GM13977 (cell line): ENCODE measurements at regions not wholly inside any gene's neighbourhood (a gene's known extent, or its start where the extent isn't known, plus 50 kb on each side); places are given as distances from the start of the nearest gene placed in this dataset.

Experiments used
- DNase-seq: peaks from one replicate; pipeline ENCODE4 v3.0.0; 2012; ENCODE audit warnings: low spot score
- in situ Hi-C: fragments of 300-500 bp; cut with MboI; formaldehyde crosslinking; loops from one replicate; pipeline ENCODE4 v1.12.0; 2022; ENCODE audit warnings: low sequenced_read_pairs, low pct_unique_long_range_greater_than_20kb, mixed read lengths, inconsistent platforms; ENCODE audit not compliant: unreplicated experiment
- TF ChIP-seq, protein P1 (sequence below): IDR thresholded peaks from 2 replicates; pipeline ENCODE4 v1.5.1; 2012; ENCODE audit warnings: mild to moderate bottlenecking, control low read depth; ENCODE audit not compliant: insufficient read depth; ENCODE audit errors: extremely low read depth, missing control alignments

- DNase-seq: no peak
- in situ Hi-C loops: no loop called here
Observed at GRCh38 chr2:763766-764525, 86.7 kb upstream of the TMEM18 start.

DNA sequence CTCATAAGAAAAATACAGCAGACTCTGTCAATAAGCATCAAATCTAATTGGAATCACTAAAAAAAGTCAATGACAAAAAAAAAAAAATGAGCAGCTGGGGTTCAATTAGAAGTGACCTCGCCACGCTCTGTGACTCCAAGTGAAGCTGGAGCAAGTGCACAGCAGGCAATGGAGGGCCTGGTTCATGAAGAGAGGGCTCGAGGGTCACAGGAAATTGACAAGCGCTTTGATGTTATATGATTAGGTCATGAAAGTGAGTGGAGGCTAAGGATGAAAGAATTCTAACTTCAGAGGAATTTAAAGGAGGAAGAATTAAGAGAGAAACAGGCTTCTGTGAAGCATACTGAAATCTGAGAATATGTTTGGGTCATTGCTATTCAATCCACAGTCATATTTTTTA is 85.4 kb upstream of the TMEM18 start:
- TF ChIP-seq, protein P1, sequence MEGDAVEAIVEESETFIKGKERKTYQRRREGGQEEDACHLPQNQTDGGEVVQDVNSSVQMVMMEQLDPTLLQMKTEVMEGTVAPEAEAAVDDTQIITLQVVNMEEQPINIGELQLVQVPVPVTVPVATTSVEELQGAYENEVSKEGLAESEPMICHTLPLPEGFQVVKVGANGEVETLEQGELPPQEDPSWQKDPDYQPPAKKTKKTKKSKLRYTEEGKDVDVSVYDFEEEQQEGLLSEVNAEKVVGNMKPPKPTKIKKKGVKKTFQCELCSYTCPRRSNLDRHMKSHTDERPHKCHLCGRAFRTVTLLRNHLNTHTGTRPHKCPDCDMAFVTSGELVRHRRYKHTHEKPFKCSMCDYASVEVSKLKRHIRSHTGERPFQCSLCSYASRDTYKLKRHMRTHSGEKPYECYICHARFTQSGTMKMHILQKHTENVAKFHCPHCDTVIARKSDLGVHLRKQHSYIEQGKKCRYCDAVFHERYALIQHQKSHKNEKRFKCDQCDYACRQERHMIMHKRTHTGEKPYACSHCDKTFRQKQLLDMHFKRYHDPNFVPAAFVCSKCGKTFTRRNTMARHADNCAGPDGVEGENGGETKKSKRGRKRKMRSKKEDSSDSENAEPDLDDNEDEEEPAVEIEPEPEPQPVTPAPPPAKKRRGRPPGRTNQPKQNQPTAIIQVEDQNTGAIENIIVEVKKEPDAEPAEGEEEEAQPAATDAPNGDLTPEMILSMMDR: no peak
- in situ Hi-C loops: no loop called here
- DNase-seq: no peak

More at GRCh38 chr2:763766-764525, 86.7 kb upstream of the TMEM18 start:
- TF ChIP-seq, protein P1: no peak

GRCh38 chr2:761384-761783 is 84.2 kb upstream of the TMEM18 start:
- no peak for DNase-seq
- in situ Hi-C loops: no loop called here
- TF ChIP-seq, protein P1: no peak

DNA sequence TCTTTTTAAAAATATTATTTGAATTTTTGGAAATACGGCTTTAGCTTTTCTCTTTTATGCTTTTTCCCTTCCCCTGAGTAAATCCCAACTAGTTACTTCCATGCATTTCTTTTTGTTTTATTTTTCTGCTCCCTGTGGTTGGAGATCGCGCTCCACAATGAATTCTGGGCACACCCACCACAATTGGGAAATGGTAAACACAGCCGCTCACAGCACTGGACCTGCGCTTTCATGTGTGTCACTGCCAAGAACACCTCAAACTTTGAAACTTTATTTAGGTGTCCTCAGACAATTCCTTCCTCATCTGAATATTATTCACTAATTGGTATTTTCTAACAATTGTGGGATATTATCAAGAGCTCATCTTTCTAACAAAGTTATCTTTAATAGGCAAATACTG is 82.8 kb upstream of the TMEM18 start:
- DNase-seq: no peak
- TF ChIP-seq, protein P1: no peak
- in situ Hi-C loops: no loop called here

DNA sequence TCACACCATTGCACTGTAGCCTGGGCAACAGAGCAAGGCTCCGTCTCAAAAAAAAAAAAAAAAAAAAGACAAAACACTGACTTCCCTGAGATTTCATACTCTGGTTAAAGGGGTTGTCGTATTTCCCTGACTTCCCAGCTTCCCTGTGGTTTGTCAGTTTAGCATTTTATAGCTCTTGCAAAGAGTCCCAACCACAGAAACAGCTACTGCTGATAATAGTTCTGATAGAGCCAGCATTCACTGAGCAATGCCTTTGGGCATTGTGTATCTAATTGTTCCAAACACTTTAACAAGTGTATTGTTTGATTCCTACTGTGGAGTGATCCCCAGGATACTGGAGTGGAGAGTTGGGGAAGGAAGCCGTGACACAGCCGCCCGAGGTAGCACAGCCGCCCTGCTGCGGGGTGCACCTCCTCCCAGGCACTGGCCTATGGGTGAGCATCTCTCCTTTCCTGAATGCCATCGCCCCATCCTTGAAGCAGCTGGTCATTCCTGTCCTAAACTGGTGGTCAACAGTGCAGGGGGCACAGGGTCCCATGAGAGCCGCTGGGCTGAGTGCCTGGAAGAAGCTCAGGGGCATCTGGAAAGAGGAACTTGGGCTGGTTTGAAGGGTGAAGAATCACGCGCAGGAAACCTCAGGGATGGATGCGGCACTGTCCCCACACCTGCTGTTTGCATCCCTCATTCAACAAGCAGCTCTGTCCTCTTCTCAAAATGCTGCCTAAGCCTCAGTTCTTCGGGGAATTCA is 81.0 kb upstream of the TMEM18 start:
- in situ Hi-C loops: no loop called here
- TF ChIP-seq, protein P1: no peak
- no peak for DNase-seq

GRCh38 chr2:753123-753522 is 75.9 kb upstream of the TMEM18 start:
- TF ChIP-seq, protein P1: no peak
- DNase-seq: no peak
- in situ Hi-C loops: no loop called here
